Gastroesophageal sphincter (tissue), 3 donors: ENCODE measurements at regions not wholly inside any gene's neighbourhood (a gene's known extent, or its start where the extent isn't known, plus 50 kb on each side); places are given as distances from the start of the nearest gene placed in this dataset.

ENCODE experiments used
- CTCF ChIP-seq, 4 experiments: fragments of 200-600 bp in 2 of 4; fragments of 450-650 bp in 2 of 4; sonication (generic) in 1 of 4; IDR thresholded peaks; one replicate each; pipeline ENCODE4 v1.5.1; 2017 to 2019; ENCODE audit warnings: antibody characterized with exemption in 4 of 4, mild to moderate bottlenecking in 2 of 4, moderate library complexity in 2 of 4
- POLR2A ChIP-seq, 2 donors: fragments of 450-650 bp; IDR thresholded peaks; one replicate each; pipeline ENCODE4 v1.6.1; 2017; ENCODE audit warnings: antibody characterized with exemption in 2 of 2, mild to moderate bottlenecking in 2 of 2, moderate library complexity in 1 of 2

GRCh38 chr9:78902051-78902450 lies 605.1 kb downstream of the PSAT1 start:
- TF ChIP-seq CTCF (IDR thresholded peaks at IDR 0.05), result no peak
- no peak for TF ChIP-seq POLR2A (IDR thresholded peaks at IDR 0.05)
